ENCODE measurements at regions not wholly inside any gene's neighbourhood (a gene's known extent, or its start where the extent isn't known, plus 50 kb on each side); places are given as distances from the start of the nearest gene placed in this dataset.

GRCh38 chr2:150887926-150888325, 373.7 kb downstream of the RBM43 start:
- H3K36me3 ChIP-seq = no peaks in the 10 kb centered on the region
- no peak for ATAC-seq
- H3K27ac ChIP-seq = no peak overlapping the region
- H3K4me3 ChIP-seq = no peak overlapping the region
- intact Hi-C loops (cut with DNase I) = no loop called here
- no peak for TF ChIP-seq CTCF (IDR thresholded peaks at IDR 0.05)
- no peaks in the 10 kb centered on the region for H3K9me3 ChIP-seq
- H3K4me1 ChIP-seq = peaks cover 6% of the 10 kb centered on the region
- H3K27me3 ChIP-seq = no peaks in the 10 kb centered on the region
- DNase-seq = no peak

DNA sequence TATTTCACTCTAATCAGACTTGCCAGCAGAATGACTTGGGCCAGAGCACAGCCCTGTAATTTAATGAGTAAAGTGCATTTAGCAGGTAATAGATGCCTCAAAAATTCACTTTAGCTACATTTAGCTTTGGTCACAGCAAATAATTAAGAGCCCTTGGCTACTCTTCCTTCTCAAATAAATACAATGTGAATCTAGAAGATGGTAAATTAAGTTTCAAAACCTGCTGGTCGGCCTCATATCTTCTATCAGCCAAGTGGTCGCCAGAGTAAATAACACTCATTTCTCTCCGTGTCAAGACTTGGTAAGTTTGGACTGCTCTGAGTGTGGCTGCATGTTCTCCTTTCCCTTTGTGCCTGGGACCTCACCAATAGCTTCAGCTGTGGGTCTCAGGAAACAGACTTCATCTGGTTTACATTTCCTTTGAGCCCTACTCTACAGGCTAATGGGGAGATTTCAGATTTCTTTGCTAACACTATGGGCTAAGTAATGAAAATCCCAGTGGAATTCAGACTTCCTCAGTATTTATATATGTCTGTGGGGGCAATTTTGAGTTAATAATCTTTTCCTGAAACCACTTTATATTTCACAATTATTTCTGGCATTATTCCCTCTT, 375.8 kb downstream of the RBM43 start:
- intact Hi-C loops (cut with DNase I) = no loop called here
- TF ChIP-seq CTCF (IDR thresholded peaks at IDR 0.05) = no peak
- Histone ChIP-seq H3K27ac (no peak overlapping the region), H3K4me3 (no peak overlapping the region), H3K9me3 (no peaks in the 10 kb centered on the region), H3K36me3 (no peaks in the 10 kb centered on the region), H3K4me1 (peaks cover 10% of the 10 kb centered on the region), H3K27me3 (no peaks in the 10 kb centered on the region)
- no peak for ATAC-seq
- DNase-seq = no peak

- ATAC-seq = no peak
- intact Hi-C loops (cut with DNase I) = no loop called here
- TF ChIP-seq CTCF (IDR thresholded peaks at IDR 0.05) = no peak
These were observed 376.4 kb downstream of the RBM43 start for GRCh38 chr2:150885236-150885635.

DNA sequence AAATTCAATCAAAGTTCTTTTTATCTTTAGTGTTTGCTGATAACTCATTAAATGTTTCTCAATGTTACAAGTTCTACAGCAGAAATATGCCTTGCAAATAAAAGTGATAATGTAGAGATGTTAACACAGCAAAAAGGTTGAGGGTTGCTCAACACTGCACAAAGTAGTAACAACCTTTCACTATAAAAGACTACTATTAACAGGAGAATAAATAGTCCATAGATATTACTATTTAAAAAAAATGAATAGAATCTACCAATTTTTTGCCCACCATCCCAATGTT, 378.1 kb downstream of the RBM43 start:
- no peak for DNase-seq
- H3K36me3 ChIP-seq = no peaks in the 10 kb centered on the region
- H3K4me3 ChIP-seq = no peak overlapping the region
- peaks cover 10% of the 10 kb centered on the region for H3K4me1 ChIP-seq
- H3K9me3 ChIP-seq = no peaks in the 10 kb centered on the region
- no peak for TF ChIP-seq CTCF (IDR thresholded peaks at IDR 0.05)
- H3K27me3 ChIP-seq = no peaks in the 10 kb centered on the region
- no peak overlapping the region for H3K27ac ChIP-seq
- intact Hi-C loops (cut with DNase I) = no loop called here
- no peak for ATAC-seq

More at GRCh38 chr2:150885236-150885635, 376.4 kb downstream of the RBM43 start:
- Histone ChIP-seq H3K27ac (no peak overlapping the region), H3K4me1 (peaks cover 10% of the 10 kb centered on the region), H3K36me3 (no peaks in the 10 kb centered on the region), H3K27me3 (no peaks in the 10 kb centered on the region), H3K4me3 (no peak overlapping the region), H3K9me3 (no peaks in the 10 kb centered on the region)
- DNase-seq = no peak

- H3K4me1 ChIP-seq = peaks cover 10% of the 10 kb centered on the region
- intact Hi-C loops (cut with DNase I) = no loop called here
- no peaks in the 10 kb centered on the region for H3K9me3 ChIP-seq
- H3K4me3 ChIP-seq = no peak overlapping the region
- H3K36me3 ChIP-seq = no peaks in the 10 kb centered on the region
- TF ChIP-seq CTCF (IDR thresholded peaks at IDR 0.05) = no peak
- no peak for DNase-seq
- H3K27me3 ChIP-seq = no peaks in the 10 kb centered on the region
- no peak overlapping the region for H3K27ac ChIP-seq
- ATAC-seq = no peak
These were observed 378.7 kb downstream of the RBM43 start for GRCh38 chr2:150882751-150883612.

Measured in upper lobe of right lung (tissue), 1 donor.